Lung microvascular endothelial cell (primary cell): ENCODE measurements at regions not wholly inside any gene's neighbourhood (a gene's known extent, or its start where the extent isn't known, plus 50 kb on each side); places are given as distances from the start of the nearest gene placed in this dataset.
"Not testable (repeated sequence)": the region's sequence is repeated elsewhere in the genome, so short reads cannot be mapped to it uniquely, and the experiment has no call there.

ENCODE experiments used
- DNase-seq, 2 donors: peaks; one replicate each; pipeline versions ENCODE4 v3.0.0 to v3.0.0-alpha.2; 2010; ENCODE audit warnings: low read depth in 2 of 2

DNA sequence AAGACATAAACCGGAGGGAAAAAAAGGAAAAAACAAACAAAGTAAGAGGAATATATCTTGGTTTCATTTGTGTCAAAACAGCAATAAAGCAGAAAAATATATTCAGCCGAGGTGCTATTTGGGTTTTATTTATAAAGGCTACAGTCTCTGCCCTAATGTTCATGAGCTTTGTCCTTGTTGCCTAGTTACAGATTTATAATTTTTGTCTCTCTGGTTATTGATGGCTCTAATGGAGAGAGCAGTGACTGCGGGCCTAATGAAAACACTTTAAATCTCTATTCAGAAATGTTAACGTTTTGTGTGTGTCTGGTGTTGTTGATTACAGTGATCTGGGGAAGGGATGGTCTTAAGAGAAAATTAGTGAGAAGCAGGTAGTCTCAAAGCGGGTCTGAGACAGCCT lies 854.0 kb upstream of the LRRTM1 start:
- DNase-seq: no peak

DNA sequence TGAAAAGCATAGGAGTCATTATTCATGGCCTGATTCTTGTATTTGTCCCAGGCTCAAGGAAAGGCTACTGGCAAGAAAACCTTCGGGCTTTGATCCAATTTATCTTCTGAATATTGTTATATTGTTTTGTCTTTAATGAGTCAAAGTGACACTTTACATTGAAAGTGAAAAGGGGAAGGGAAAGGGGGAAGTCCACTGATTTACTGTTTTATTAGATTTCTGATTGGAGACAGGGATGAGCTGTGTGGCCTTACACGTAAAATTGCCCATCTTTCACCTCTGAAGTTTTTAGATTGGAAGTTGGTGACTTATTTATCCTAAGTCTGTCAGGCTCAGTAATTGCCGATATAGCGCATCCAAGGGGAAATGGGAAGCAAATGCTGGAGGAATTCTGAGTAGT lies 843.8 kb upstream of the LRRTM1 start:
- no peak for DNase-seq

DNA sequence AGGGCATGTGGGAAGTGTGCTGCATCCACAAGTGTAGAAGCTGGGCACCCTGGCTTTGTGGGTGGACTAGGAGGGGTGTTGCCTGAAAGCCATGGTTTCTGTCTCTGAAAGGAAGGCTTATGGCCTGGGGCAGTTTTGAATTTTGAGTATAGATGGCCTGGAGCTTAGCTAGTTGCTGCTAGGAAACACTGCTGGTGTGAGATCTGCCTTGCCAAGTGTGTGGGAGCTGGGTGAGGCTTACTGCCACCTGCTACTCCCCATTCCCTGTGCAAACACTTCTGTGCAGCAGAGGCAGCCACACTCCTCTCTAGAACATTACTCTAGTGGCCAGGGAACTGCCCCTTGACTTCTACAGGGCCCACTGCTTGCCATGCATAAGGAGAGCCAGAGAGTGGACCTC lies 831.7 kb upstream of the LRRTM1 start:
- no peak for DNase-seq

DNA sequence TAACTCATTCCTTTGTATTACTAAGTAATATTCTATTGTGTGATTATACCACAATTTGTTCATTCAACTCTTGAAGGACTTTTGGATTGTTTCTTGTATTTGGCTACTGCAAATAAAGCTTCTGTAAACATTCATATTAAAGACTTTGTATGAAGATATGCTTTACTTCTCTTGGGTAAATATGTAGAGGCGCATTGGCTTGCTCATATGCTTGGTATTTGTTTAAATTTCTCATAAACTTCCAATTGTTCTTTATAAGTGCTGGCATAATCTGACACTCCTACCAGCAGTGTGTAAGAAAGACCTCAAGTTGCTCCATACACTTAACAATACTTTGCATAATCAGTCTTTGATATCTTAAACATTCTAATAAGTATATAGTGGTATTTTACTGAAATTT lies 792.8 kb upstream of the LRRTM1 start:
- DNase-seq: no peak

DNA sequence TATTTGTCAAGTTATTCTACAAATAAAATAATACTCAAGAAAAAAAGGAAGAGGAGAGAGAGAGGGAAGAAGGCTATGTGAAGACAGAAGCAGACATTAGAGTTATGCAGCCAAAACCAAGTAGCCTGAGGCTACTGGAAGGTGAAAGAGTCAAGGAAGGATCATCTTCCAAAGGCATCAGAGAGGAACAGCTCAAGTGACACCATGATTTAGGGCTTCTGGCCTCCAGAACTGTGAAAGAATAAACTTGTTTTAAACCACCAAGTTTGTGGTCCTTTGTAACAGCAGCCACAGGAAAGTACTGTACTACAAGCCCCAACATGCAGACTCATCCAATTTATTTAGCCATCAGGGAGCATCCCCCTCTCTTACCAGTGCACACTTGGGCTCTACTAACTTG lies 788.5 kb upstream of the LRRTM1 start:
- DNase-seq: no peak

DNA sequence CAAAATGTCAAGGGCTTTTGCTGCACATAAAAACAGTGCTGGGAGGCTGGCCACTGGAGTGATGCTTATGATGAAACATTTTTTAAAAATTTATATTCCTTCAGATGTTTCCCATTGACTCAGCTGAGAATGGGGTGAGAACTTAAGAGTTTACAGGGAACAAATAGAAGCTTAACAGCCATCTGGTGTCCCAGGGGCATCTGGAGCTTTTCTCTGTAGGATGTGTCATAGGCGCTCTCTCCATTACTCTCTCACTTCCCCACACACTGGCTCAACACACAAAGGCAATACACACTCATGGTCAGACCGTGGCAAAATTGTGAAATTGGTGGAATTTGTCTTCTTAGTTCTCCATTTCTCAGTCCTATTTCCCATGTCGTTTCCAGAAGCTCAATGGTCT lies 783.1 kb upstream of the LRRTM1 start:
- DNase-seq: no peak

DNA sequence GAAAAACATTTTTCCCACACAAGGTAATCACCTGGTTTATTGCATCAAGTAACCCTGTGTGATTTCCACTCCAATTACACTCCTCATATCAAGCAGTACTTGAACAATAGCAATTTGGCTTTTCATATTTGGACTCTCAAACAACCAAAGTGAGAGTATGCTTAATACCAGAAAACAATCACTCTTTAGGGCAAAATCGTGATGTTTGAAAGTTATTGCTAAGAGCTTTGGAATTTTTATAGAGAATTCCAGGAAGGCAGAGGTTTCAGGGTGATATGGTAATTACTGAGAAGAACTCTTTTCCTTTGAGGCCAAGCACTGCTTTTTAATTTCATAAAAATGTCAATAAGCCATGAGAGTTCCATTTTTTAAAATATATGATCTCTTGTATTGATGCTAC lies 779.5 kb upstream of the LRRTM1 start:
- no peak for DNase-seq

DNA sequence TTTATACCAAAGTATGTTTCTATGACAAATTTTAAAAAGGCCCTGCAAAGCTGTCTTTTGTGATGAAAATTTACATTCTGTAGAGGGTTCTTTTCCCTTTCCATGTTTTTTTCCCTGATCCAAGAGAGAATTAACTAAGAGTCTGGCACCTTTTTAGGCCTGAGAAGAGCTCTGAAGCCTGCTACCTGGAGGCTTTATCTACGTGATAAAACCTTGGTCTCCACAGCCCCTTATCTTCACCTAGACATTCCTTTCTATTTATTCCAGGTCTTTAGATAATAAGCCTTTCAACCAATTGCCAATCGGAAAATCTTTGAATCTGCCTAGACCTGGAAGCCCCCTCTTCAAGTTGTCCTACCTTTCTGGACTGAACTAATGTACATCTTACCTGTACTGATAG lies 774.1 kb upstream of the LRRTM1 start:
- no peak for DNase-seq

DNA sequence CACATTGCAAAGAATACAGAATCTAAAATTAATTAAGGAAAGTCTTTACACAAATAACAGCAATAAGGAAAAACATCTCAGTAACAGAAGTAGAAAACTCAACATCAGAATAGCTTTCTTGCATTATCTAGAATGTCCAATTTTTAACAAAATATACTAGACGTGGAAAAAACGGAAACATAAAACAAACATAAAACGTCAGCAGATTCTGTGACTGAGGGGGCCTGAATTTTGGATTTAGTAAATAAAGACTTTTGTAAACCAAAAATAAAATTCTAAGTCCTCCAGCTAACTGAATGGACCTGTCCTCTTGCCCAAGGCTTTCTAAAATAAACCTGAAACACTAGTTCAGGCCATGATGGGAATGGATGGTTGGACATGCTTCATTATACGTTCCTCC lies 773.5 kb upstream of the LRRTM1 start:
- no peak for DNase-seq

DNA sequence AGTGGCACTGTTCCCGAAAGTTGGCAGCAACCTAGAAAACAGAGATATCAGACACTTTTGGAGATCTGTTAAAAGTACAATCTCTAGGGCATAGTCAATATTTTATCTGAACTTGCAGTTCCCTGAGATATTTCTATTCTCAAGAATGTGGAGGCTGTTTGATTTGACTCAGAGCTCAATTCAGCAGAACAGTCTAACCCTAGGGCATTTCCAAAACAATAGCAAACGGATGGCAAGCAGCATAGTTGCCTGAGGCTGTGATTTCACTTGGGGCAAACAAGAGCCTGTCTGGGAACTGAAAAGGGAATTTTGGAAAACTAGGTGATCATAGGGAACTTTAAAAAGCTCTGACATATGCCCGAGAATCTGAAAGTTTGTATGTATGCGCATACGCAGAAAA lies 772.8 kb upstream of the LRRTM1 start:
- DNase-seq: no peak

DNA sequence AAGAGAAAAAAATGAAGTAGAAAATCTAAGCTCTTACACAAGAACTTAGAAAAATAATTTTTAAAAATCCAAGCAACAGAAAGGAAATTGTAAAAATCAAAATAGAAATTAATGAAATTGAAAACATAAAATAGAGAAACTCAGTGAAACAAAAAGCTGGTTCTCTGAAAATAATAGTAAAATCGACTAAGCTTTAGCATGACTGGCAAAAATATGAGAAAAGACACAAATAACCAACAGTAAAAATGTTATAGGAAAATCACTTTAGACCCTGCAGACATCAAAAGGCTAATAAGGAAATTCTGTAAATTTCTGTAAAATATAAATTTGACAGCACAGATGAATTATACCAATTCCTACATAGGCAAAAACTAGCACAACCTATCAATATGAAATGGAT lies 768.9 kb upstream of the LRRTM1 start:
- no peak for DNase-seq

DNA sequence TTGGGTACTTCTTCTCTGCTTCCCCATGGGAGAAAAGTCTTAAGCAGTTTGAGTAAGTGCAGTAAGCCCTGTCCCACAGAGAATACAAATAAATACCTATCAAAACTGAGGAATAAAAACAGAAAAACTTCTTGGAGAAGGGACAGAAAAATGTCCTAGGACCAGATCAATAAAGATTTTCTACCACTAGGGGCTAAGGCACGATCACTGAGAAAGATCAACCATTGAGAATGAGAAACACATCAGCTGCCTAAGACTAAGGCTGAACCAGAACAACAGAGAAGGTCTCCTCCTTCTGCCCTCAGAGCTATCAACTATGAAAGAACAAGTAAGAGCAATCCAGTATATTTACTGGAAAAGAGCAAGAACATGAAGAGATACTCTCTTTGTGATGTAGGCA lies 763.6 kb upstream of the LRRTM1 start:
- no peak for DNase-seq

DNA sequence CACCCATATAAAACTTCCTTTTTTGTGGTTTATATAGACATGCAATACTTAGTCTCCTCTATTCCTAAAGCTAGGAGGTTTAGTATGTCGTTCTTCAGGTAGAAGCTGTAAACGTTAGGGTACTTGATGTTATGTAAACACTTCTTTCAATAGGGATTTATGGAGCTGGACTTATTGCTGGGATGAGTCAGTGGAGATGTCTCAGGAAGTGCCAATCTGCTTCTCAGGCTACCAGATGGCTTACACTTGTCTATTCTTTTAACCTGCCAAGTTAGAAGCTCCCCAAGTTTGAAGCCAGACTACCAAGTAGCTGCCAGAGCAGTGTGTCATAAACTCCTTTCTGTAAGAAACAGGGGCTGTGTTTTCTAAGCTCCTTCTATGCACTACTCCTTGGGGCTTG lies 756.5 kb upstream of the LRRTM1 start:
- DNase-seq: no peak

DNA sequence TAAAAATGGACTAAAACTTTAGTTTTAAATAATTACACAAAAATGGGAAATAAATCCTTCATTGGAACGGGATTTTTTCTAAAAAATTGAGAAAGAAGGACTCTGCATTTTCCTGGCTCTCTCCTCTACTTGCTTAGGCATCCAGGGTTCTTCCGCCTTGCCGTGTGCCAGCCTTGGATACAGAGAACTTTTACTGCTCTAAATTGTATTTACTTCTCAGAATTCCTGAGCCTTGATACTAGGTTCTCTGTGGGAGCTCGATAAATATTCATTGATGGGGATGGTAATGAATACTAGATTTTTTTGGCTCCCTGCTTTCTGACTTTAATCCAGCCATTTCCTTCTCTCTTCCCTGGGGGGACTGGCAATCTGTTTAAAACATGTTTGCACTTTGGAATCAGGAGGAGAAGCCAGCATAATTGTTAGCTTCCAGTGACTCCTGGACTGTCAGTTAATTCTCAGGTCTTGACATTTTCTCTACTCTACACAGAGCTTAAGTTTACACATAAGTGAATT lies 746.1 kb upstream of the LRRTM1 start:
- DNase-seq: no peak

DNA sequence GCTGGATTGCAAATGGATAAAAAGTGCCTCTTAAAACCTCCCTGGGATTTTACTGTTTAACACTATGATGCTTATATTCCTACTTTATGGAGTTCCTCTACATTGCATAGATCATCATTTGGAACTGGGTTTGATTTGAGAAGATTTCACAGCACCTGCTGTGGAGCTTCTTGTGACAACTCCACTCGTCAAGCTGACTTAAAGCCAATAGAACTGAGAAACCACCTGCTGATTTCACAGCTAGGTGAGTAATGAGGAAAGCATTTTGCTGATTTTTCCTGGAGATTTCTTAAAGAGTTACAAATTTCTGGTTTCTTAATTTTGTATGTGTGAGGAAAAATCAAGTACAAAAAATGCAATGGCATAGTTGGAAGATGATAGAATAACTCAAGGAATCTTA lies 739.1 kb upstream of the LRRTM1 start:
- DNase-seq: no peak

DNA sequence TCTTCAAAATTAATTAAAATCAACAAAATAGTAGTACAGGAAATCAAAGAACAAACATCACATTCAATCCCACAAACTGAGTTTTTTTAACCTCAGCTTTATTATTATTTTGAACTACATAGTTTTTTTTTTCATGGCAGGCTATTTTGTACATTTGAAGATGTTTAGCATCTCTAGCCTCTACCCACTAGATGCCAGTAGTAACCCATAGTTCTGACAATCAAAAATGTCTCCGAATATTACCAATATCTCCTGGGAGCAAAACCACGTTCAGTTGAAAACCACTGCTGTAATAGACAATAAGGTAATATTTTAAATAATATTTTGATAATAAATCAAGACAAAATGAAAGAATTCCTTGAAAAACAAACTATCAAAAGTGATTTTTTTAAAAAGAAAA lies 702.6 kb upstream of the LRRTM1 start:
- no peak for DNase-seq

DNA sequence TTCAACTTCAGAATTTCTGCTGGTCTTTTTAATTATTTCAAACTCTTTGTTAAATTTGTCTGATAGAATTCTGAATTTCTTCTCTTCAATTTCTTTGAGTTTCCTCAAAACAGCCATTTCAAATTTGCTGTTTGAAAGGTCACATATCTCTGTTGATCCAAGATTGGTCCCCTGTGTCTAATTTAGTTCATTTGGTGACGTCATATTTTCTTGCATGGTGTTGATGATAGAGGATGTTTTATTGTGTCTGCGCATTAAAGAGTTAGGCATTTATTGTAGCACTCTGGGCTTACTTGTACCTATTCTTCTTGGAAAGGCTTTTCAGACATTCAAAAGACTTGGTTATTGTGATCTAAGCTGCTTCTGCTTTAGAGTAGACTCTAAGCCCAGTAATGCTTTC lies 698.4 kb upstream of the LRRTM1 start:
- no peak for DNase-seq

DNA sequence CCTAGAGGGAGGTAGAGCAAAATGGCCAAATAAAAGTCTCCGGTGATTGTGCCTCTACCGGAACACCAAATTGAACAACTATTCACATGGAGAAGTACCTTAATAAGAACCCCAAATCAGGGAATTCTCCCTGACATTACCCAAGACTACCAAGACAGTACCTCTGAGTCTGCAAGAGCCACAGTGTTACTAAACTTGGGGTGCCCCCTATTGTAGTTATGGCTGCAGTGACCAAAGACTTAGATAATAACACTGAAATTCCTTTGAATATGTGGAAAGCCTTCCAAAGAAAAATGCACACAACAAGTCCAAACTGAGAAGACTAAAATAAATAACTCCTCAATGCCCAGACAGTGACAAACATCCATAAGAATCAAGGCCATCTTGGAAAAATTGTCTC lies 682.9 kb upstream of the LRRTM1 start:
- no peak for DNase-seq

DNA sequence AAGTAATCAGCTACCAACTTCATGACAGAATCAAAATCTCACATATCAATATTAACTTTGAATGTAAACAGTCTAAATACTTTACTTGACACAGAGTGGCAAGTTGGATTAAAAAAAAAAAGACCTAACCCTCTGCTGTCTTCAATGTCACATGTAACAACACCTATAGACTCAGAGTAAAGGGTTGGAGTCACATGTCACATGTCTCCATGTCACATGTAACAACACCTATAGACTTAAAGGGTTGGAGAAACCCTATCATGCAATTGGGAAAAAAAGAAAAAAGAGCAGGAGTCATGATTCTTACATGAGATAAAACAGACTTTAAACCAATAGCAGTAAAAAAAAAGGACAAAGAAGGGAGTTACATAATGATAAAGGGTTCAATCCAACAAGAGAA lies 665.3 kb upstream of the LRRTM1 start:
- DNase-seq: no peak

DNA sequence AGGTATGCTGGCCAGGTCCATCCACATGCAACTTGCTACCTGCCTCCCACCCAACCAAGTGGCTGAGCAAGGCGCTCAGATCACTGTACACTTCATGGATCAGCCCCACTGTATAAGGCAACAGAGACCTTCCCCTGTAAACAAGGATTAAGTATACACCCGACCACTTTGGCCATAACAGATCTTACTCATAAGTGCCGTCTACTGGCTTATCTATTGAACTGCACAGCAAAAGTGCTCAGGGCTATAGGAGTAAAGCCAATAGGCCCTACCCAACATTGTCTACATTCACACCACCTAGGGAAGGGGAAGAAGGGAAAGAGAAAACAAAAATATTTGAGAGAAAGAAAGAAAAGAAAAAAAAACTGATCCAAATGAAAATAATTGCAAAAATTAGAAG lies 663.9 kb upstream of the LRRTM1 start:
- DNase-seq: no peak

DNA sequence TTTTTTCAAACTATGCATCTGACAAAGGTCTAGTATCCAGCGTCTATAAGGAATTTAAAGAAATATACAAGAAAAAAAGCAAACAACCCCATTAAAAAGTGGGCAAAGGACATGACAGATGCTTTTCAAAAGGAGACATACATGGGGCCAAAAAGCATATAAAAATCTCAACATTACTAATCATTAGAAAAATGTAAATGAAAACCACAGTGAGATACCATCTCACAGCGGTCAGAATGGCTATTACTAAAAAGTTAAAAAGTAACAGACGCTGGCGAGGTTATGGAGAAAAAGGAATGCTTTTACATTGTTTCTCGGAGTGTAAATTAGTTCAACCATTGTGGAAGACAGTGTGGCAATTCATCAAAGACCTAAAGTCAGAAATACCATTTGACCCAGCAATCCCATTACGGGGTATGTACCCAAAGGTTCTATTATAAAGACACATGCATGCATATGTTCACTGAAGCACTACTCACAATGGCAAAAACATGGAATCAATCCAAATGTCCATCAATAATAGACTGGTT lies 643.1 kb upstream of the LRRTM1 start:
- no peak for DNase-seq

DNA sequence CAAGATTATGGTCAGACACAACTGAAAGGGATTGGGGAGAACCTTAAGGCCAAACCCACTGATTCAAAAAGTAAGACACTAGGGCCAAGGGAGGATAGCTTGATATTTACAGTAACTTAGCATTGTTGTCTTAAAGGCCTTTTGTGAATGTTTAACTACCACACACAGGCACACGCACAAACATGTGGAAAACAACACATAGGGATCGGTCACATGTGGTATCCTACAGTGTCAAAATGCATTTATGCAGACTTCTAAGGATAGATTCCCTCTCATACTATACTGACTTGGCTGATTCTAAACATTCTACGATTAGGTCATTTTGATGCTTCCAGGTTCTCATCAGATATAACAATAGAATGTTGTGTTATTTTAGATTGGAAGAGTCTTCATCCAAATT lies 638.9 kb upstream of the LRRTM1 start:
- no peak for DNase-seq

DNA sequence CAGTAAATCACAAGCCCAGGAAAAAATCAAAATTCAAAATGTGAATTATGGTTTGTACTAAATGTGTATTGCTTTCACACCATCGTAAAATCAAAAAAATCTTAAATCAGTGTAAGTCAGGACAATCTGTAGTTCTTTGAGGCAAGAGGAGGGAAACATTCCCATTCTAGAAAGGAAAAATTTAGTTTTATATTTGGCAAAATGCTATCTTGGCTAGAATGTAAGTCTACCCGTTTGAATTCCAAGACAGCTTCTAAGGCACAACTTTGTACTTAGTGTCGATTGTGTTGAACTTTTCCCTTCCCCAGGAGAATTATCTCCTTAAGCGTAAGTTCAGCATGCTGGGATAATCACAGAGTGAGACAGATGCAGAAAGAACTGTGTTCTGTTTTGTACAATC lies 638.2 kb upstream of the LRRTM1 start:
- no peak for DNase-seq

DNA sequence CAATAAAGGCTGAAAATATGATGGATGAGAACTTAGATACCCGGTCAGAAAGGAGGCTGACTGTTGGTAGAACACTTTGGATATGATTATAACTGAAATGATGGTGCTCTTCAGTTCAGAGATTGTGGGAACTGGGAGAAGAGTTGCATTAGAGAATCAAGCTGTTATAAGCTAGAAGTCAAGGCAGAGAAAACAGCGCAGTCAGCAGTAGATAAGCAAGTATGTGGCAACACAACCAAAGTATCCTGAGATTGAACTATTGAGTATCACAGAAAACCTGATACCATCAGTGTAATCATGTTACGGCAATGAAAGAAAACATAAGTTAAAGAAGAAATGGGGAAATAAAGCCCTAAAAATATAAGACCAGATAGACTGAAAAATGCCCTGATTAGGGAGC lies 633.9 kb upstream of the LRRTM1 start:
- no peak for DNase-seq

DNA sequence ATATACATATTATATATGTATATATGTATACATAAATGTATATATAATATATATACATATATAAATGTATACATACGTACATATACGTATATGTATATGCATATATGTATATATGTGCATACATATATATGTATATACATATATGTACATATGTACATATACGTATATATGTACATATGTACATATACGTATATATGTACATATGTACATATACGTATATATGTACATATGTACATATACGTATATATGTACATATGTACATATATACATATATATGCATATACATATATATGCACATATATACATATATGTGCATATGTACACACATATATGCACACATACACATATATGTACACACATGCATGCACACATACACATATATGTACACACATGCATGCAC lies 627.3 kb upstream of the LRRTM1 start:
- DNase-seq: not testable (repeated sequence)
